H1 (cell line): ENCODE measurements at regions not wholly inside any gene's neighbourhood (a gene's known extent, or its start where the extent isn't known, plus 50 kb on each side); places are given as distances from the start of the nearest gene placed in this dataset.

Experiments used
- CTCF ChIA-PET: fragments of 300-600 bp; sonication (Branson Sonifier 250); formaldehyde crosslinking; loops from one replicate; lab custom pipeline; 2021; ENCODE audit not compliant: partially characterized antibody; lab: Charles Lee
- POLR2A ChIA-PET: fragments of 300-600 bp; sonication (Branson Sonifier 250); formaldehyde crosslinking; loops from one replicate; lab custom pipeline; 2021; ENCODE audit warnings: inconsistent platforms; ENCODE audit not compliant: partially characterized antibody; lab: Charles Lee
- DNase-seq, 2 experiments: peaks; one replicate each; pipeline versions ENCODE4 v3.0.0 to v3.0.0-alpha.2; 2010 to 2022; ENCODE audit warnings: low spot score in 2 of 2, low read depth in 1 of 2, mixed read lengths in 1 of 2
- FAIRE-seq: peaks from 2 replicates; lab custom pipeline; 2011; peaks lifted over from hg19 to GRCh38; lab: Jason Lieb, UNC
- H2AFZ ChIP-seq: 2 replicates; pipeline ENCODE4 v1.8.1; 2012; ENCODE audit warnings: low read length, inconsistent platforms
- H2AK5ac ChIP-seq: 2 replicates; pipeline ENCODE4 v1.6.1; 2013; ENCODE audit warnings: low read depth, low read length
- H2BK120ac ChIP-seq: replicated peaks from 2 replicates; pipeline ENCODE3; 2013; ENCODE audit warnings: low read depth, low read length, inconsistent platforms
- H2BK12ac ChIP-seq: 2 replicates; pipeline ENCODE4 v1.6.1; 2013; ENCODE audit warnings: low read depth, low read length
- H2BK15ac ChIP-seq: 2 replicates; pipeline ENCODE4 v1.6.1; 2013; ENCODE audit warnings: low read length
- H2BK20ac ChIP-seq: 2 replicates; pipeline ENCODE4 v1.6.1; 2013; ENCODE audit warnings: low read length
- H2BK5ac ChIP-seq: 2 replicates; pipeline ENCODE4 v1.6.1; 2013; ENCODE audit warnings: low read depth, low read length
- H3K14ac ChIP-seq: 2 replicates; pipeline ENCODE4 v1.6.1; 2013; ENCODE audit warnings: inconsistent platforms; ENCODE audit not compliant: insufficient read length
- H3K18ac ChIP-seq: 2 replicates; pipeline ENCODE4 v1.6.1; 2013; ENCODE audit warnings: low read length; ENCODE audit errors: extremely low read depth
- H3K23ac ChIP-seq: 2 replicates; pipeline ENCODE4 v1.6.1; 2013; ENCODE audit warnings: inconsistent platforms; ENCODE audit not compliant: insufficient read length
- H3K23me2 ChIP-seq: 2 replicates; pipeline ENCODE4 v1.6.1; 2013; ENCODE audit warnings: low read depth, low read length
- H3K27ac ChIP-seq: 2 replicates; pipeline ENCODE4 v1.6.1; 2011; ENCODE audit warnings: low read depth, low read length, inconsistent platforms
- H3K27me3 ChIP-seq, 4 experiments: replicated peaks in 1 of 4; 1 replicate in 1 of 4; 2 replicates in 3 of 4; pipeline versions ENCODE4 v1.6.1 to v1.8.1; 2011 to 2013; ENCODE audit warnings: low read length in 3 of 4, mild to moderate bottlenecking in 3 of 4, inconsistent platforms in 2 of 4, mixed read lengths in 2 of 4, moderate library complexity in 1 of 4; ENCODE audit not compliant: control insufficient read depth in 3 of 4, insufficient read depth in 3 of 4; ENCODE audit errors: extremely low read depth in 1 of 4
- H3K36me3 ChIP-seq, 4 experiments: 2 replicates each; pipeline versions ENCODE4 v1.6.1 to v1.8.1; 2011 to 2013; ENCODE audit warnings: mild to moderate bottlenecking in 4 of 4, low read length in 3 of 4, moderate library complexity in 2 of 4, control low read depth in 1 of 4, inconsistent platforms in 1 of 4; ENCODE audit not compliant: insufficient read depth in 4 of 4, control insufficient read depth in 2 of 4
- H3K4ac ChIP-seq: replicated peaks from 2 replicates; pipeline ENCODE3; 2013; ENCODE audit warnings: low read length, low read depth, mixed read lengths, inconsistent platforms; ENCODE audit not compliant: insufficient read length
- H3K4me1 ChIP-seq, 4 experiments: replicated peaks in 1 of 4; 1 replicate in 1 of 4; 2 replicates in 3 of 4; pipeline versions ENCODE4 v1.6.1 to v1.8.1; 2011 to 2013; ENCODE audit warnings: low read length in 3 of 4, inconsistent platforms in 2 of 4, mixed read lengths in 1 of 4; ENCODE audit not compliant: insufficient read depth in 4 of 4, control insufficient read depth in 3 of 4
- H3K4me2 ChIP-seq, 2 experiments: 2 replicates each; pipeline versions ENCODE4 v1.6.1 to v1.8.1; 2011 to 2013; ENCODE audit warnings: low read depth in 2 of 2, low read length in 2 of 2, control low read depth in 1 of 2, inconsistent platforms in 1 of 2, mild to moderate bottlenecking in 1 of 2; ENCODE audit not compliant: insufficient read depth in 1 of 2
- H3K4me3 ChIP-seq, 4 experiments: fragments of 200-600, 300-600 bp in 1 of 4; sonication (generic), shearing (Covaris generic), sonication (Bioruptor Twin) in 1 of 4; 2 replicates each; pipeline versions ENCODE4 v1.5.1 to v1.8.1; 2011 to 2016; ENCODE audit warnings: low read length in 4 of 4, low read depth in 3 of 4, control low read depth in 2 of 4, inconsistent platforms in 2 of 4, mild to moderate bottlenecking in 2 of 4, mixed read lengths in 1 of 4, moderate library complexity in 1 of 4; ENCODE audit not compliant: insufficient read depth in 2 of 4; ENCODE audit errors: extremely low read depth in 1 of 4
- H3K56ac ChIP-seq: replicated peaks from 2 replicates; pipeline ENCODE3; 2013; ENCODE audit warnings: low read depth, mild to moderate bottlenecking, mixed read lengths, low read length, inconsistent platforms; ENCODE audit not compliant: insufficient read length
- H3K79me1 ChIP-seq: 2 replicates; pipeline ENCODE4 v1.6.1; 2013; ENCODE audit warnings: low read depth, low read length, control low read depth
- H3K79me2 ChIP-seq, 2 experiments: 2 replicates each; pipeline versions ENCODE4 v1.6.1 to v1.8.1; 2012 to 2013; ENCODE audit warnings: low read length in 2 of 2, mild to moderate bottlenecking in 2 of 2, inconsistent platforms in 1 of 2; ENCODE audit not compliant: insufficient read depth in 2 of 2, control insufficient read depth in 1 of 2
- H3K9ac ChIP-seq, 4 experiments: replicated peaks in 1 of 4; 1 replicate in 1 of 4; 2 replicates in 3 of 4; pipeline versions ENCODE4 v1.6.1 to v1.8.1; 2011 to 2013; ENCODE audit warnings: low read depth in 3 of 4, low read length in 3 of 4, control low read depth in 2 of 4, mild to moderate bottlenecking in 2 of 4, moderate library complexity in 2 of 4, inconsistent platforms in 1 of 4; ENCODE audit errors: extremely low read depth in 1 of 4
- H3K9me3 ChIP-seq, 2 experiments: 2 replicates each; pipeline versions ENCODE4 v1.6.1 to v1.8.1; 2012 to 2013; ENCODE audit warnings: mild to moderate bottlenecking in 2 of 2, moderate library complexity in 2 of 2, control low read depth in 1 of 2, inconsistent platforms in 1 of 2, low read depth in 1 of 2, low read length in 1 of 2, mixed read lengths in 1 of 2; ENCODE audit not compliant: insufficient read depth in 2 of 2
- H4K20me1 ChIP-seq, 2 experiments: replicated peaks in 1 of 2; 2 replicates each; pipeline versions ENCODE3 to v1.8.1; 2011 to 2013; ENCODE audit warnings: inconsistent platforms in 2 of 2, low read length in 2 of 2, mild to moderate bottlenecking in 1 of 2; ENCODE audit not compliant: insufficient read depth in 2 of 2, control insufficient read depth in 1 of 2
- H4K5ac ChIP-seq: 2 replicates; pipeline ENCODE4 v1.6.1; 2013; ENCODE audit warnings: low read length, low read depth, mixed read lengths, inconsistent platforms; ENCODE audit not compliant: insufficient read length
- H4K8ac ChIP-seq: 2 replicates; pipeline ENCODE4 v1.8.0; 2013; ENCODE audit warnings: mild to moderate bottlenecking, moderate library complexity, low read length, inconsistent platforms; ENCODE audit not compliant: insufficient read depth; ENCODE audit errors: extremely low read depth
- H4K91ac ChIP-seq: replicated peaks from 2 replicates; pipeline ENCODE3; 2013; ENCODE audit warnings: low read length, mixed read lengths, inconsistent platforms; ENCODE audit not compliant: insufficient read length
- CBX8 ChIP-seq: fragments of 300-800, 300-1000 bp; sonication (generic); IDR thresholded peaks from 2 replicates; pipeline ENCODE4 v1.7.1; 2016; ENCODE audit warnings: low read depth, low read length, borderline replicate concordance
- CTBP2 ChIP-seq: IDR thresholded peaks from 2 replicates; pipeline ENCODE4 v1.7.0; 2011; ENCODE audit warnings: borderline replicate concordance, mild to moderate bottlenecking, moderate library complexity, mixed read lengths, low read length; ENCODE audit not compliant: insufficient read depth, insufficient read length
- E2F6 ChIP-seq: IDR thresholded peaks from 2 replicates; pipeline ENCODE4 v1.6.1; 2012; ENCODE audit warnings: inconsistent platforms
- EZH2 ChIP-seq: fragments of 200-600 bp; sonication (generic); IDR thresholded peaks from 2 replicates; pipeline ENCODE4 v1.7.1; 2012; ENCODE audit warnings: low read depth, mild to moderate bottlenecking, moderate library complexity, low read length, inconsistent platforms; ENCODE audit not compliant: severe bottlenecking
- JUN ChIP-seq: IDR thresholded peaks from 2 replicates; pipeline ENCODE4 v1.6.1; 2011; ENCODE audit warnings: low read depth, mild to moderate bottlenecking, improper control_type of control experiment, low read length
- JUND ChIP-seq: IDR thresholded peaks from 2 replicates; pipeline ENCODE4 v1.6.1; 2011; ENCODE audit warnings: mild to moderate bottlenecking, improper control_type of control experiment, low read length
- KDM4A ChIP-seq: IDR thresholded peaks from one replicate; pipeline ENCODE4 v1.7.1; 2012; ENCODE audit warnings: low read depth, mild to moderate bottlenecking, moderate library complexity, low read length, inconsistent platforms; ENCODE audit not compliant: severe bottlenecking
- PHF8 ChIP-seq: fragments of 200-600 bp; sonication (generic); conservative IDR thresholded peaks from 2 replicates; pipeline ENCODE4 v1.7.1; 2012; ENCODE audit warnings: low read depth, mild to moderate bottlenecking, inconsistent platforms, low read length, moderate library complexity
- POU5F1 ChIP-seq: IDR thresholded peaks from 2 replicates; pipeline ENCODE4 v1.6.1; 2011; ENCODE audit warnings: low read depth, mild to moderate bottlenecking, low read length, moderate library complexity
- RNF2 ChIP-seq: fragments of 200-900, 300-1000 bp; sonication (generic); IDR thresholded peaks from 2 replicates; pipeline ENCODE4 v1.7.1; 2016; ENCODE audit warnings: borderline replicate concordance, low read depth, mild to moderate bottlenecking, antibody characterized with exemption, low read length; ENCODE audit not compliant: poor library complexity, severe bottlenecking; ENCODE audit errors: missing control alignments
- SAP30 ChIP-seq: fragments of 300-600 bp; sonication (generic); IDR thresholded peaks from 2 replicates; pipeline ENCODE4 v1.7.1; 2012; ENCODE audit warnings: low read length, moderate library complexity, mild to moderate bottlenecking, inconsistent platforms; ENCODE audit not compliant: insufficient read depth, insufficient replicate concordance
- SIN3A ChIP-seq, 2 experiments: IDR thresholded peaks in 1 of 2; conservative IDR thresholded peaks in 1 of 2; 2 replicates each; pipeline ENCODE4 v1.6.1; 2011 to 2012; ENCODE audit warnings: low read length in 2 of 2, improper control_type of control experiment in 1 of 2, low read depth in 1 of 2, mild to moderate bottlenecking in 1 of 2
- YY1 ChIP-seq: IDR thresholded peaks from 2 replicates; pipeline ENCODE4 v1.6.1; 2011; ENCODE audit warnings: low read depth, mild to moderate bottlenecking, low read length
- WGBS, 2 experiments: shearing (Covaris generic) in 1 of 2; methylation state at CpG; one replicate each; pipeline versions ENCODE4 v1.1.6 to v1.1.7; 2013 to 2015; ENCODE audit warnings: low lambda C conversion rate in 2 of 2, mixed read lengths in 2 of 2, inconsistent platforms in 1 of 2, low coverage in 1 of 2, missing lambda C conversion rate in 1 of 2; ENCODE audit not compliant: insufficient replicate concordance in 2 of 2, insufficient coverage in 1 of 2, insufficient read length in 1 of 2; ENCODE audit errors: extremely low coverage in 1 of 2, missing lambda C conversion rate in 1 of 2; 5-methylcytosine and 5-hydroxymethylcytosine counted together

- H3K9me3 ChIP-seq: no peaks in the 10 kb centered on the region
- H2BK15ac ChIP-seq: no peak overlapping the region
- ChIA-PET CTCF (interaction anchor here (0.6 to 0.9 kb wide), 2 partner anchors 9 to 692 kb away, joined by 3 to 4 read pairs; no protein-coding TSS in a partner anchor), POLR2A (no interaction called here)
- 86% methylated on average over 3 of the region's 3 CpGs; no CpG with 5 or more reads in 1 of the 2 experiments for WGBS, 2 experiments
- no peak overlapping the region for H3K27ac ChIP-seq
- H3K4ac ChIP-seq: no peak overlapping the region
- no peaks in the 10 kb centered on the region for H3K23me2 ChIP-seq
- no peaks in the 10 kb centered on the region for H3K36me3 ChIP-seq
- no peaks in the 10 kb centered on the region for H4K20me1 ChIP-seq
- H2BK20ac ChIP-seq: no peak overlapping the region
- no peak overlapping the region for H2BK12ac ChIP-seq
- no peak overlapping the region for H4K8ac ChIP-seq
- no peak overlapping the region for H2BK5ac ChIP-seq
- H4K91ac ChIP-seq: no peak overlapping the region
- no peak overlapping the region for H2AK5ac ChIP-seq
- no peak overlapping the region for H2BK120ac ChIP-seq
- H3K23ac ChIP-seq: no peak overlapping the region
- no peaks in the 10 kb centered on the region for H3K27me3 ChIP-seq
- no peaks in the 10 kb centered on the region for H3K79me1 ChIP-seq
- H2AFZ ChIP-seq: no peak overlapping the region
- no peak overlapping the region for H3K4me2 ChIP-seq
- no peaks in the 10 kb centered on the region for H3K79me2 ChIP-seq
- TF ChIP-seq JUN: no peak
- TF ChIP-seq RNF2: no peak
- no peak for TF ChIP-seq KDM4A
- no peak for TF ChIP-seq CTBP2
- TF ChIP-seq SAP30: no peak
- TF ChIP-seq JUND: no peak
- no peak for TF ChIP-seq YY1
- no peak for TF ChIP-seq CBX8
- TF ChIP-seq E2F6: no peak
- TF ChIP-seq POU5F1: no peak
- no peak for TF ChIP-seq PHF8
- no peak for TF ChIP-seq SIN3A (conservative IDR thresholded peaks at IDR 0.05 in 1 of 2, IDR thresholded peaks at IDR 0.05 in 1 of 2; ENCODE audit: low read depth in 1 of 2, low read length in 2 of 2)
- no peak for TF ChIP-seq EZH2
- no peak overlapping the region for H3K56ac ChIP-seq
- H3K4me3 ChIP-seq: no peak overlapping the region
- DNase-seq (no peak), FAIRE-seq (no peak)
- H3K18ac ChIP-seq: no peak overlapping the region
- H3K14ac ChIP-seq: no peak overlapping the region
- H3K4me1 ChIP-seq: no peaks in the 10 kb centered on the region
- no peak overlapping the region for H3K9ac ChIP-seq
- H4K5ac ChIP-seq: no peak overlapping the region
These were observed 535.6 kb upstream of the ATP2B1 start for GRCh38 chr12:90244232-90244631.
